Right lobe of liver (tissue), 6 donors: ENCODE measurements at regions not wholly inside any gene's neighbourhood (a gene's known extent, or its start where the extent isn't known, plus 50 kb on each side); places are given as distances from the start of the nearest gene placed in this dataset.

Source experiments
- ATAC-seq, 4 donors: fragments of 200-7000 bp; cut with Tn5 transposase; one replicate each; pipeline ENCODE4 v1.9.1; 2020; ENCODE audit warnings: mild to moderate bottlenecking in 4 of 4, moderate library complexity in 4 of 4
- DNase-seq, 3 donors: peaks; one replicate each; pipeline ENCODE4 v3.0.0-alpha.2; 2020
- H3K27ac ChIP-seq, 3 donors: fragments of 200-600 bp; one replicate each; pipeline ENCODE4 v1.8.0; 2022
- H3K27me3 ChIP-seq, 2 donors: fragments of 200-600 bp; one replicate each; pipeline ENCODE4 v1.8.0; 2022
- H3K36me3 ChIP-seq, 4 donors: fragments of 200-600 bp; sonication (generic) in 1 of 4; one replicate each; pipeline versions ENCODE4 v1.5.1 to v1.8.0; 2017 to 2022; ENCODE audit warnings: control low read depth in 1 of 4
- H3K4me1 ChIP-seq, 4 donors: fragments of 200-600 bp; sonication (generic) in 1 of 4; one replicate each; pipeline versions ENCODE4 v1.5.1 to v1.8.0; 2017 to 2022; ENCODE audit warnings: control low read depth in 1 of 4
- H3K4me3 ChIP-seq, 3 donors: fragments of 200-600 bp; one replicate each; pipeline ENCODE4 v1.8.0; 2022
- H3K9me3 ChIP-seq, 4 donors: fragments of 200-600 bp; sonication (generic) in 1 of 4; one replicate each; pipeline versions ENCODE4 v1.5.1 to v1.8.0; 2017 to 2022; ENCODE audit warnings: control low read depth in 1 of 4
- POLR2A ChIP-seq: fragments of 450-650 bp; IDR thresholded peaks from one replicate; pipeline ENCODE4 v1.6.1; 2017; ENCODE audit warnings: antibody characterized with exemption, mild to moderate bottlenecking
- WGBS: methylation state at CpG from one replicate; pipeline ENCODE4 v1.1.6; 2018; ENCODE audit warnings: low coverage, low lambda C conversion rate; ENCODE audit not compliant: insufficient coverage; ENCODE audit errors: missing lambda C conversion rate; 5-methylcytosine and 5-hydroxymethylcytosine counted together
- intact Hi-C, 2 donors: fragments of 100-400 bp; cut with DNase I; formaldehyde crosslinking; loops; one replicate each; pipeline versions ENCODE4 v1.11.2 to v1.14.1; 2022
- TF ChIP-seq, protein P1 (sequence below), 4 donors: fragments of 200-600 bp in 3 of 4; fragments of 450-650 bp in 1 of 4; IDR thresholded peaks; one replicate each; pipeline versions ENCODE4 v1.5.1 to v1.8.0; 2016 to 2022; ENCODE audit warnings: antibody characterized with exemption in 4 of 4, mild to moderate bottlenecking in 2 of 4
- donor health status: DM: no; HTN: yes; CAD: no.
- donor health status: DM: no; HTN: no; CAD: no.
- donor health status: DM: no; HTN: no; CAD: no.
- donor health status: DM: no; HTN: yes; CAD: no.
- donor health status: DM: no; HTN: yes; CAD: no.

DNA sequence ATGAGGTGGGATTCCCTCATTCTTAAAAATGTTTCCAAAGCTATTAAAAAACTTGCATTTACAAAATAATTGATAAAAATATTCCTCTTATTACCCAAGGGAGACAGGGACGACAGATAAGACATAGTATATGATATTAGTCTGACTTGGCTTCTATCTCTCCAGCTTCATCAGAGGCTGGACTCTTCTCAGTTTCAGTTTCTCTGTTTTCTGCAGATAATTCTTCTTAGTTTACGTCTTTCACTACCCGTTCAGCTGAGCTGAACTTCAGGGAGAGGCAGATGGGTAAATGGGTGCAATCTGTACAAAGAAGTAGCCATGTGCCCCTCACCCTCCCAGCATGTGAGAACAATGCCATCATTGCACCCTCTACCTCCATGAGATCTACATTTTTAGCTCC lies 214.0 kb upstream of the SLIT2 start:
- Histone ChIP-seq H3K36me3 (no peaks in the 10 kb centered on the region), H3K4me1 (no peaks in the 10 kb centered on the region), H3K27me3 (no peaks in the 10 kb centered on the region), H3K9me3 (no peaks in the 10 kb centered on the region), H3K27ac (no peak overlapping the region), H3K4me3 (no peak overlapping the region)
- WGBS: 56% methylated on average over 3 of the region's 3 CpGs
- TF ChIP-seq, protein P1, sequence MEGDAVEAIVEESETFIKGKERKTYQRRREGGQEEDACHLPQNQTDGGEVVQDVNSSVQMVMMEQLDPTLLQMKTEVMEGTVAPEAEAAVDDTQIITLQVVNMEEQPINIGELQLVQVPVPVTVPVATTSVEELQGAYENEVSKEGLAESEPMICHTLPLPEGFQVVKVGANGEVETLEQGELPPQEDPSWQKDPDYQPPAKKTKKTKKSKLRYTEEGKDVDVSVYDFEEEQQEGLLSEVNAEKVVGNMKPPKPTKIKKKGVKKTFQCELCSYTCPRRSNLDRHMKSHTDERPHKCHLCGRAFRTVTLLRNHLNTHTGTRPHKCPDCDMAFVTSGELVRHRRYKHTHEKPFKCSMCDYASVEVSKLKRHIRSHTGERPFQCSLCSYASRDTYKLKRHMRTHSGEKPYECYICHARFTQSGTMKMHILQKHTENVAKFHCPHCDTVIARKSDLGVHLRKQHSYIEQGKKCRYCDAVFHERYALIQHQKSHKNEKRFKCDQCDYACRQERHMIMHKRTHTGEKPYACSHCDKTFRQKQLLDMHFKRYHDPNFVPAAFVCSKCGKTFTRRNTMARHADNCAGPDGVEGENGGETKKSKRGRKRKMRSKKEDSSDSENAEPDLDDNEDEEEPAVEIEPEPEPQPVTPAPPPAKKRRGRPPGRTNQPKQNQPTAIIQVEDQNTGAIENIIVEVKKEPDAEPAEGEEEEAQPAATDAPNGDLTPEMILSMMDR (IDR thresholded peaks at IDR 0.05): no peak
- no peak for TF ChIP-seq POLR2A
- ATAC-seq (no peak), DNase-seq (no peak)
- intact Hi-C loops: no loop called here

DNA sequence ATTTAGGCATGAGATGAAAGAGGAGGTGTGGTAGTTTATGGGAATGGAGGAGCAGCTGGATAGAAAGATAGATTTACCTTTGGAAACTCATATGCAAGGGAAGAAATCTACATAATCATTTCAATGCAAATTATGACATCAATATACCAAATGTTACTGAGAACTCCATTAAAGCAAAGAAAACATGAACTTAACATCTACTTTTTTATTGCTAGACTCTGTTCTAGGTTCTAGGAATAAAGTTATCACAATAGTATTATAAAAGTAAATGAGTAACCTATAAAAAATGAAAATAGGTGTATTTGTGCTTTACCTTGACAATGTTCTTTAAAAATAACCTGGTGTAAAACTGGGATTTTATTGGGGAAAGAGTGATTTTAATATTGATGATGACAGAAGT lies 221.6 kb upstream of the SLIT2 start:
- Histone ChIP-seq H3K27ac (no peak overlapping the region), H3K36me3 (no peaks in the 10 kb centered on the region), H3K4me3 (no peak overlapping the region), H3K27me3 (no peaks in the 10 kb centered on the region), H3K4me1 (no peaks in the 10 kb centered on the region), H3K9me3 (no peaks in the 10 kb centered on the region)
- TF ChIP-seq, protein P1 (IDR thresholded peaks at IDR 0.05): no peak
- no peak for TF ChIP-seq POLR2A
- intact Hi-C loops: no loop called here
- DNase-seq (no peak), ATAC-seq (no peak)

DNA sequence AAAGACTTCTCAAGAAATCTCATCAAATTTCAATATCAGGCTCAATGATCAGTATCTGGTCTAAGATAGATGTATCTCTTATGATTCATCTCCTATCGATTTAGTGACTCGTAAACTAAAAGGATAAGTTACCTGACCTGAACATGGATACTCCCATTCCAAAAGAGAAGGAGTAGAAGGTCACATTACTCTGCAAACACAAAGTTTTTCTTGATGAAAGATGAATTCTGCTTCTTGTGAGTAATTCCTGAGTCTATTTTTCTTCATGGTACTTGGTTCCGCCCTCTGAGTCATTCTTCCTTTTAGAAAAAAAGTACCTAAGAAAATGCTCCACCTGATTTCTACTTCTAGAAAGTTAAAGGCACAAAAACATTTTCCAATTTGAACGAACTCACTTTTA lies 223.1 kb upstream of the SLIT2 start:
- intact Hi-C loops: no loop called here
- H3K36me3 ChIP-seq: no peaks in the 10 kb centered on the region
- H3K4me3 ChIP-seq: no peak overlapping the region
- TF ChIP-seq POLR2A: no peak
- TF ChIP-seq, protein P1 (IDR thresholded peaks at IDR 0.05): no peak
- H3K27ac ChIP-seq: no peak overlapping the region
- ATAC-seq (no peak), DNase-seq (no peak)
- no peaks in the 10 kb centered on the region for H3K9me3 ChIP-seq
- no peaks in the 10 kb centered on the region for H3K27me3 ChIP-seq
- WGBS: 54% methylated on average over 4 of the region's 4 CpGs
- H3K4me1 ChIP-seq: no peaks in the 10 kb centered on the region

DNA sequence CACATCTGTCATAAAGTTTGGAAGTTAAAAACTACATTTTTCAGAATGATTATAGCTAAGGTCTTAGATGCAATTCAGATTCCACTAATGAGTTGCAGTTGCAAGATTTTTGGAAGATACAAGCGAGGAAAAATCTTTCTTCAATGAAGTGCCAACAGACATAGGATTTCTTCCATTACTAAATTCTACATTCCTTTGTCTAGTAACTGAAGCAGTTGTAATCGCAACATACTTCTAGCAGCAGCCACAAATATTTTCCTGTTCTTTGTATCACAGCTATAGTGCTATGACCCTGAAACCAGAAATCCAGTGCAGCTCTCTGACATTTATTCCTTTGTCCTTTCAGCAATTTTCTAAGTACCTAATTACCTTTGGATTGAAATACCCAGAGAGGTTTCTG lies 225.2 kb upstream of the SLIT2 start:
- no peaks in the 10 kb centered on the region for H3K9me3 ChIP-seq
- H3K27me3 ChIP-seq: no peaks in the 10 kb centered on the region
- H3K36me3 ChIP-seq: no peaks in the 10 kb centered on the region
- H3K4me3 ChIP-seq: no peak overlapping the region
- H3K4me1 ChIP-seq: no peaks in the 10 kb centered on the region
- DNase-seq (no peak), ATAC-seq (no peak)
- WGBS: 53% methylated on average over 2 of the region's 2 CpGs
- TF ChIP-seq, protein P1 (IDR thresholded peaks at IDR 0.05): no peak
- TF ChIP-seq POLR2A: no peak
- intact Hi-C loops: no loop called here
- H3K27ac ChIP-seq: no peak overlapping the region

DNA sequence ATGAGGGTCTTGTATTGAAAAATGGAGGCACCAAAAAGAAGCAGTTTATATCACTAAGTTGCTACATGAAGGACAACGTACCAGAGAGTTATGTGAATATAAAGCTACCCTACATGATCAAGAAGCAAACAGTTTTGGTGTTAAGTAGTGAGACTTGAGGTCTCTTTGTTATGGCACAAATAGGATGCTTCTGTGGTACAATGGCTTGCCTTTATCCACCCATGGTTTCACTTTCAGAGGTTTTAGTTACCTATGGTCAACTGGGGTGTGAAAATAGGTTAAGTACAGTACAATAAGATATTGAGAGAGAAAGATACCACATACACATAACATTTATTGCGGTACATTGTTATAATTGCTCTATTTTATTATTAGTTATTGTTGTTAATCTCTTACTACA lies 229.2 kb upstream of the SLIT2 start:
- TF ChIP-seq POLR2A: no peak
- TF ChIP-seq, protein P1 (IDR thresholded peaks at IDR 0.05): no peak
- DNase-seq (no peak), ATAC-seq (no peak)
- Histone ChIP-seq H3K27ac (no peak overlapping the region), H3K4me1 (no peaks in the 10 kb centered on the region), H3K9me3 (no peaks in the 10 kb centered on the region), H3K4me3 (no peak overlapping the region), H3K27me3 (no peaks in the 10 kb centered on the region), H3K36me3 (no peaks in the 10 kb centered on the region)
- WGBS: 50% methylated on average over 2 of the region's 2 CpGs
- intact Hi-C loops: no loop called here
